HG03565 (cell line): ENCODE measurements at regions not wholly inside any gene's neighbourhood (a gene's known extent, or its start where the extent isn't known, plus 50 kb on each side); places are given as distances from the start of the nearest gene placed in this dataset.
"Not testable (repeated sequence)": the region's sequence is repeated elsewhere in the genome, so short reads cannot be mapped to it uniquely, and the experiment has no call there.

Experiments used
- ATAC-seq: cut with Tn5 transposase; IDR thresholded peaks from one replicate; pipeline ENCODE4 v1.9.1; 2021; ENCODE audit warnings: mild to moderate bottlenecking, moderate library complexity; ENCODE audit not compliant: unreplicated experiment

- no peak for ATAC-seq
Observed at GRCh38 chr4:188650516-188650915, 511.3 kb downstream of the TRIML1 start.

- no peak for ATAC-seq
Observed at GRCh38 chr4:188657365-188657764, 518.1 kb downstream of the TRIML1 start.

GRCh38 chr4:188658958-188659522 lies 519.8 kb downstream of the TRIML1 start:
- no peak for ATAC-seq

GRCh38 chr4:188660796-188661195 lies 521.6 kb downstream of the TRIML1 start:
- ATAC-seq: no peak

GRCh38 chr4:188661502-188661901 lies 522.3 kb downstream of the TRIML1 start:
- no peak for ATAC-seq

- no peak for ATAC-seq
Observed at GRCh38 chr4:188663369-188663768, 524.1 kb downstream of the TRIML1 start.

- ATAC-seq: no peak
Observed at GRCh38 chr4:188665491-188666457, 526.5 kb downstream of the TRIML1 start.

GRCh38 chr4:188678691-188679090 lies 539.5 kb downstream of the TRIML1 start:
- ATAC-seq: not testable (repeated sequence)

- ATAC-seq: no peak
Observed at GRCh38 chr4:188680004-188680666, 540.9 kb downstream of the TRIML1 start.

- ATAC-seq: no peak
Observed at GRCh38 chr4:188680667-188681063, 541.4 kb downstream of the TRIML1 start.

GRCh38 chr4:188682321-188682720 lies 543.1 kb downstream of the TRIML1 start:
- no peak for ATAC-seq

- ATAC-seq: no peak
Observed at GRCh38 chr4:188683571-188683970, 544.3 kb downstream of the TRIML1 start.

- no peak for ATAC-seq
Observed at GRCh38 chr4:188688956-188689355, 549.7 kb downstream of the TRIML1 start.

- no peak for ATAC-seq
Observed at GRCh38 chr4:188691811-188692210, 552.6 kb downstream of the TRIML1 start.

- no peak for ATAC-seq
Observed at GRCh38 chr4:188695261-188695660, 556.0 kb downstream of the TRIML1 start.

GRCh38 chr4:188697243-188697642 lies 558.0 kb downstream of the TRIML1 start:
- ATAC-seq: no peak

- ATAC-seq: no peak
Observed at GRCh38 chr4:188701952-188702351, 562.7 kb downstream of the TRIML1 start.

GRCh38 chr4:188704288-188704687 lies 565.0 kb downstream of the TRIML1 start:
- no peak for ATAC-seq

GRCh38 chr4:188707036-188707435 lies 567.8 kb downstream of the TRIML1 start:
- ATAC-seq: no peak

GRCh38 chr4:188714501-188714900 lies 575.3 kb downstream of the TRIML1 start:
- ATAC-seq: no peak

GRCh38 chr4:188714907-188715306 lies 575.7 kb downstream of the TRIML1 start:
- ATAC-seq: no peak

GRCh38 chr4:188717661-188718060 lies 578.4 kb downstream of the TRIML1 start:
- ATAC-seq: no peak
